Ascending aorta (tissue), 2 donors: ENCODE measurements at regions not wholly inside any gene's neighbourhood (a gene's known extent, or its start where the extent isn't known, plus 50 kb on each side); places are given as distances from the start of the nearest gene placed in this dataset.

Experiments used
- DNase-seq, 2 donors: peaks; one replicate each; pipeline ENCODE4 v3.0.0-alpha.2; 2019; ENCODE audit warnings: low spot score in 2 of 2
- H3K27ac ChIP-seq, 2 donors: fragments of 200-600 bp; sonication (generic); one replicate each; pipeline ENCODE4 v1.5.1; 2016 to 2017; ENCODE audit warnings: mild to moderate bottlenecking in 1 of 2
- H3K27me3 ChIP-seq: fragments of 200-600 bp; sonication (generic); one replicate; pipeline ENCODE4 v1.5.1; 2017
- H3K36me3 ChIP-seq, 2 donors: fragments of 200-600 bp; sonication (generic); one replicate each; pipeline ENCODE4 v1.5.1; 2016
- H3K4me1 ChIP-seq, 2 donors: fragments of 200-600 bp; sonication (generic); one replicate each; pipeline ENCODE4 v1.5.1; 2016 to 2017; ENCODE audit warnings: mild to moderate bottlenecking in 1 of 2
- H3K4me3 ChIP-seq, 2 donors: fragments of 200-600 bp; sonication (generic); one replicate each; pipeline ENCODE4 v1.5.1; 2016 to 2017; ENCODE audit warnings: mild to moderate bottlenecking in 1 of 2
- H3K9me3 ChIP-seq, 2 donors: fragments of 200-600 bp; sonication (generic); one replicate each; pipeline ENCODE4 v1.5.1; 2016
- CTCF ChIP-seq, 3 experiments: fragments of 200-600 bp in 2 of 3; fragments of 450-650 bp in 1 of 3; sonication (generic) in 2 of 3; IDR thresholded peaks; one replicate each; pipeline ENCODE4 v1.5.1; 2016 to 2019; ENCODE audit warnings: antibody characterized with exemption in 3 of 3, mild to moderate bottlenecking in 1 of 3, moderate library complexity in 1 of 3
- intact Hi-C: fragments of 100-400 bp; cut with DNase I; formaldehyde crosslinking; loops from one replicate; pipeline ENCODE4 v1.15.1; 2023

- no peak for DNase-seq
- TF ChIP-seq CTCF (IDR thresholded peaks at IDR 0.05): no peak
- no peak overlapping the region for H3K4me3 ChIP-seq
- H3K9me3 ChIP-seq: no peaks in the 10 kb centered on the region
- intact Hi-C loops: no loop called here
- no peak overlapping the region for H3K27ac ChIP-seq
- H3K27me3 ChIP-seq: no peaks in the 10 kb centered on the region
- H3K4me1 ChIP-seq: no peaks in the 10 kb centered on the region
- H3K36me3 ChIP-seq: no peaks in the 10 kb centered on the region
Observed at GRCh38 chr5:14988223-14988622, 116.6 kb upstream of the ANKH start.

- DNase-seq: no peak
- Histone ChIP-seq H3K36me3 (no peaks in the 10 kb centered on the region), H3K9me3 (no peaks in the 10 kb centered on the region), H3K4me3 (no peak overlapping the region), H3K4me1 (no peaks in the 10 kb centered on the region), H3K27ac (no peak overlapping the region), H3K27me3 (no peaks in the 10 kb centered on the region)
- TF ChIP-seq CTCF (IDR thresholded peaks at IDR 0.05): no peak
- intact Hi-C loops: no loop called here
Observed at GRCh38 chr5:14986413-14986812, 114.8 kb upstream of the ANKH start.

GRCh38 chr5:14983666-14984441, 112.3 kb upstream of the ANKH start:
- TF ChIP-seq CTCF (IDR thresholded peaks at IDR 0.05): no peak
- H3K27ac ChIP-seq: no peak overlapping the region
- intact Hi-C loops: no loop called here
- H3K27me3 ChIP-seq: no peaks in the 10 kb centered on the region
- H3K9me3 ChIP-seq: no peaks in the 10 kb centered on the region
- no peaks in the 10 kb centered on the region for H3K4me1 ChIP-seq
- no peaks in the 10 kb centered on the region for H3K36me3 ChIP-seq
- DNase-seq: no peak
- H3K4me3 ChIP-seq: no peak overlapping the region

- Histone ChIP-seq H3K4me3 (no peak overlapping the region), H3K27ac (no peak overlapping the region), H3K27me3 (no peaks in the 10 kb centered on the region), H3K4me1 (no peaks in the 10 kb centered on the region), H3K9me3 (no peaks in the 10 kb centered on the region), H3K36me3 (no peaks in the 10 kb centered on the region)
- no peak for DNase-seq
- intact Hi-C loops: no loop called here
- TF ChIP-seq CTCF (IDR thresholded peaks at IDR 0.05): no peak
Observed at GRCh38 chr5:14980698-14981097, 109.1 kb upstream of the ANKH start.

GRCh38 chr5:14977058-14977685, 105.6 kb upstream of the ANKH start:
- DNase-seq: no peak
- no peak for TF ChIP-seq CTCF (IDR thresholded peaks at IDR 0.05)
- intact Hi-C loops: no loop called here
- Histone ChIP-seq H3K27ac (no peak overlapping the region), H3K9me3 (no peaks in the 10 kb centered on the region), H3K27me3 (no peaks in the 10 kb centered on the region), H3K36me3 (no peaks in the 10 kb centered on the region), H3K4me1 (no peaks in the 10 kb centered on the region), H3K4me3 (no peak overlapping the region)
